ENCODE measurements at regions not wholly inside any gene's neighbourhood (a gene's known extent, or its start where the extent isn't known, plus 50 kb on each side); places are given as distances from the start of the nearest gene placed in this dataset.
A peak's percentile ranks its signal among the peaks of the same experiment; 100 is the strongest.
"Not testable (repeated sequence)": the region's sequence is repeated elsewhere in the genome, so short reads cannot be mapped to it uniquely, and the experiment has no call there.

GRCh38 chr5:159518371-159518770, 188.1 kb upstream of the IL12B start:
- TF ChIP-seq, protein P1, sequence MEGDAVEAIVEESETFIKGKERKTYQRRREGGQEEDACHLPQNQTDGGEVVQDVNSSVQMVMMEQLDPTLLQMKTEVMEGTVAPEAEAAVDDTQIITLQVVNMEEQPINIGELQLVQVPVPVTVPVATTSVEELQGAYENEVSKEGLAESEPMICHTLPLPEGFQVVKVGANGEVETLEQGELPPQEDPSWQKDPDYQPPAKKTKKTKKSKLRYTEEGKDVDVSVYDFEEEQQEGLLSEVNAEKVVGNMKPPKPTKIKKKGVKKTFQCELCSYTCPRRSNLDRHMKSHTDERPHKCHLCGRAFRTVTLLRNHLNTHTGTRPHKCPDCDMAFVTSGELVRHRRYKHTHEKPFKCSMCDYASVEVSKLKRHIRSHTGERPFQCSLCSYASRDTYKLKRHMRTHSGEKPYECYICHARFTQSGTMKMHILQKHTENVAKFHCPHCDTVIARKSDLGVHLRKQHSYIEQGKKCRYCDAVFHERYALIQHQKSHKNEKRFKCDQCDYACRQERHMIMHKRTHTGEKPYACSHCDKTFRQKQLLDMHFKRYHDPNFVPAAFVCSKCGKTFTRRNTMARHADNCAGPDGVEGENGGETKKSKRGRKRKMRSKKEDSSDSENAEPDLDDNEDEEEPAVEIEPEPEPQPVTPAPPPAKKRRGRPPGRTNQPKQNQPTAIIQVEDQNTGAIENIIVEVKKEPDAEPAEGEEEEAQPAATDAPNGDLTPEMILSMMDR (IDR thresholded peaks at IDR 0.05; ENCODE audit: low read depth, low read length) = no peak
- TF ChIP-seq, protein P2, sequence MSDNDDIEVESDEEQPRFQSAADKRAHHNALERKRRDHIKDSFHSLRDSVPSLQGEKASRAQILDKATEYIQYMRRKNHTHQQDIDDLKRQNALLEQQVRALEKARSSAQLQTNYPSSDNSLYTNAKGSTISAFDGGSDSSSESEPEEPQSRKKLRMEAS (IDR thresholded peaks at IDR 0.05; ENCODE audit: low read depth, low read length) = no peak
- H3K4me3 ChIP-seq (ENCODE audit: low read depth, low read length) = no peak overlapping the region
- DNase-seq (ENCODE audit: low read depth) = no peak

GRCh38 chr5:159519365-159519764, 189.1 kb upstream of the IL12B start:
- TF ChIP-seq MYC (IDR thresholded peaks at IDR 0.05; ENCODE audit: low read depth, low read length) (no peak), POLR2A (IDR thresholded peaks at IDR 0.05; ENCODE audit: extremely low read depth, insufficient read length) (no peak)
- TF ChIP-seq, protein P2 (IDR thresholded peaks at IDR 0.05; ENCODE audit: low read depth, low read length) = no peak
- TF ChIP-seq, protein P1 (IDR thresholded peaks at IDR 0.05; ENCODE audit: low read depth, low read length) = no peak
- DNase-seq (ENCODE audit: low read depth) = no peak
- H3K4me3 ChIP-seq (ENCODE audit: low read depth, low read length) = no peak overlapping the region

GRCh38 chr5:159522841-159523240, 192.6 kb upstream of the IL12B start:
- no peak overlapping the region for H3K4me3 ChIP-seq (ENCODE audit: low read depth, low read length)
- TF ChIP-seq, protein P2 (IDR thresholded peaks at IDR 0.05; ENCODE audit: low read depth, low read length) = no peak
- TF ChIP-seq, protein P1 (IDR thresholded peaks at IDR 0.05; ENCODE audit: low read depth, low read length) = no peak
- TF ChIP-seq MYC (IDR thresholded peaks at IDR 0.05; ENCODE audit: low read depth, low read length) (no peak), POLR2A (IDR thresholded peaks at IDR 0.05; ENCODE audit: extremely low read depth, insufficient read length) (no peak)
- DNase-seq (ENCODE audit: low read depth) = no peak

GRCh38 chr5:159524279-159524678, 194.0 kb upstream of the IL12B start:
- H3K4me3 ChIP-seq (ENCODE audit: low read depth, low read length); DNase-seq (ENCODE audit: low read depth): not testable (repeated sequence)

DNA sequence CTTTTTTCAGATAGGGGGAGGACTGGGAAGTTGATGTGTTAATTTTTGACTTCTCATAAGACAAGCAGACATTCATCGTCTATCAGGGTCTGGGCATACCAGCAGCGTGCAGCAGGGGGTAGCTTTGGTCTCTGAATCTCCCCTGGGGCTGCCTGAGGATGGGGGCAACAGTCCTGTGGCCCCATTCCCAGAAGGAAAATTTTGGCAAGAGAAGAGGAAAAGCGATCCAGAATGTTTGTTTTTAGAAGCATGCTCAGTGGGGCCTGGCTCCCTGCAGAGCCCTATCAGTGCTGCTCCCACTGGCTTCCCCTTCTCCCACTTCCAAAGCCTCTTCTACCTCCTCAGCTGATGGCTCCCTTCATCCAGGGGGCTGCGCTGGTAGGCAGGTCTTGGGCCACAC, 194.8 kb upstream of the IL12B start:
- TF ChIP-seq, protein P2 (IDR thresholded peaks at IDR 0.05; ENCODE audit: low read depth, low read length) = no peak
- TF ChIP-seq POLR2A (IDR thresholded peaks at IDR 0.05; ENCODE audit: extremely low read depth, insufficient read length) = no peak
- no peak for TF ChIP-seq MYC (IDR thresholded peaks at IDR 0.05; ENCODE audit: low read depth, low read length)
- TF ChIP-seq, protein P1 (IDR thresholded peaks at IDR 0.05; ENCODE audit: low read depth, low read length) = no peak
- DNase-seq (ENCODE audit: low read depth) = no peak
- H3K4me3 ChIP-seq (ENCODE audit: low read depth, low read length) = no peak overlapping the region

DNA sequence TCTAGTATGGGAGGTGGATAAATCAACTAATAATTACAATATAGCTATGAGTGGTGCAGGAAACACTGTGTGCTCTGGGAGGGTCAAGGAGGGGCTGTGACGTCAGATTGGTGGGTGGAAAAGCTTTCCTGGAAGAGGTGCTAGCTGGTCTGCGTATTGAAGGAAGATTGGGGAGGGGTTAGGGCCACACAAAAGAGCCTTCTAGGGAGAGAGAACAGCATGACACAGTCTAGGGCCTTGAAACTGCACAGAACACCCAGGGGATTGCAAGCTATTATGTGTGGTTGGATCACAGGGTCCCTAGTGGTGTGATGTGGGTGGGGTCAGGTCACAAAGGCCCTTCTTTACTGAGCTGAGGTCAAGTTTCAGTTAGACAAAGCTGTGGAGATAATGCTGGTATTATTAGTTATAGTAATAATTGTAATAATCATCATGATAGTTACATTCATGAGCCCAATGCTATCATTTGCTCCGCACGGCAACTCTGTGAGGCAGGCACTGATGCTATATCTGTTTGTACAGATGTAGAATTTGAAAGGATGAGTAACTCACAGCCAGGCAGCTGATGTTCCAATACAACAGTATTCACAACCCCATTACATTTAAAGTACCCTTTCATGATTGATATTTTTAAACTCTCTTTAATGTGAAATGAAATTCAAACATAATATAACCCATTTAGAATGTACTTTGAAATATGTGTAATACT, 197.4 kb upstream of the IL12B start:
- no peak overlapping the region for H3K4me3 ChIP-seq (ENCODE audit: low read depth, low read length)
- no peak for TF ChIP-seq MYC (IDR thresholded peaks at IDR 0.05; ENCODE audit: low read depth, low read length)
- TF ChIP-seq POLR2A (IDR thresholded peaks at IDR 0.05; ENCODE audit: extremely low read depth, insufficient read length) = no peak
- TF ChIP-seq, protein P1 (IDR thresholded peaks at IDR 0.05; ENCODE audit: low read depth, low read length) = no peak
- TF ChIP-seq, protein P2 (IDR thresholded peaks at IDR 0.05; ENCODE audit: low read depth, low read length) = no peak
- peak; percentile 13 for DNase-seq (ENCODE audit: low read depth)
